ENCODE measurements at regions not wholly inside any gene's neighbourhood (a gene's known extent, or its start where the extent isn't known, plus 50 kb on each side); places are given as distances from the start of the nearest gene placed in this dataset.

DNA sequence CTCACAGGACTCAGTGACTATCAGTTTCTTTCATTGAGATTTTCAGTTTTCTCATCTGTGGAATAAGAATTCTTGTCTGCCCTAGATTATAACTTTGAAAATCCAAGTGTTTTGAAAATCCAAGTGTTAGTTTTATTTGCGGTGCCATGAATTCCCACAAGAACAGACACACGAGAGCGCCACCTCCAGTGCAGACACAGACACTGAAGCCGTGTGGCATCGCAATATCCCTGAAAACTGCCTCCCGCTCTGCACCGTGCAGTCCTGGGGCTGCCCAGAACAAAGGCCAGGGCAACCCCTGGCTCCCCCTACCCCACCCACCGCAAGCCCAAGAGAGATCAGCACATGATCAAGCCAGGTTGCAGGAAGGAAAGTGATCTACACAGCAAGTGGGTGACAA is 229.5 kb upstream of the ASIC2 start:
- Histone ChIP-seq H3K9me3 (ENCODE audit: control insufficient read depth, insufficient read depth, low read length) (no peaks in the 10 kb centered on the region), H3K4me1 (ENCODE audit: control insufficient read depth, insufficient read depth, low read length) (no peaks in the 10 kb centered on the region), H3K27me3 (ENCODE audit: control insufficient read depth, insufficient read depth, low read length) (no peaks in the 10 kb centered on the region), H3K4me3 (ENCODE audit: low read length) (no peak overlapping the region), H3K27ac (ENCODE audit: low read length) (no peak overlapping the region), H3K36me3 (ENCODE audit: control insufficient read depth, insufficient read depth, low read length) (no peaks in the 10 kb centered on the region)
- no peak for DNase-seq (ENCODE audit: low read depth, low spot score)
- no CpG with 5 or more reads among the region's 8 CpGs for WGBS (ENCODE audit: insufficient coverage, insufficient read length)

- Histone ChIP-seq H3K27me3 (ENCODE audit: control insufficient read depth, insufficient read depth, low read length) (no peaks in the 10 kb centered on the region), H3K27ac (ENCODE audit: low read length) (no peak overlapping the region), H3K4me1 (ENCODE audit: control insufficient read depth, insufficient read depth, low read length) (no peaks in the 10 kb centered on the region), H3K36me3 (ENCODE audit: control insufficient read depth, insufficient read depth, low read length) (no peaks in the 10 kb centered on the region), H3K9me3 (ENCODE audit: control insufficient read depth, insufficient read depth, low read length) (no peaks in the 10 kb centered on the region), H3K4me3 (ENCODE audit: low read length) (no peak overlapping the region)
- WGBS (ENCODE audit: insufficient coverage, insufficient read length), result no CpG with 5 or more reads among the region's 5 CpGs
- no peak for DNase-seq (ENCODE audit: low read depth, low spot score)
Observed at GRCh38 chr17:33523577-33523981, 230.5 kb upstream of the ASIC2 start.

GRCh38 chr17:33525186-33525585 is 232.1 kb upstream of the ASIC2 start:
- no CpG with 5 or more reads among the region's 7 CpGs for WGBS (ENCODE audit: insufficient coverage, insufficient read length)
- H3K27ac ChIP-seq (ENCODE audit: low read length), result no peak overlapping the region
- no peaks in the 10 kb centered on the region for H3K36me3 ChIP-seq (ENCODE audit: control insufficient read depth, insufficient read depth, low read length)
- no peaks in the 10 kb centered on the region for H3K4me1 ChIP-seq (ENCODE audit: control insufficient read depth, insufficient read depth, low read length)
- H3K4me3 ChIP-seq (ENCODE audit: low read length), result no peak overlapping the region
- no peak for DNase-seq (ENCODE audit: low read depth, low spot score)
- no peaks in the 10 kb centered on the region for H3K27me3 ChIP-seq (ENCODE audit: control insufficient read depth, insufficient read depth, low read length)
- no peaks in the 10 kb centered on the region for H3K9me3 ChIP-seq (ENCODE audit: control insufficient read depth, insufficient read depth, low read length)

- Histone ChIP-seq H3K27me3 (ENCODE audit: control insufficient read depth, insufficient read depth, low read length) (no peaks in the 10 kb centered on the region), H3K36me3 (ENCODE audit: control insufficient read depth, insufficient read depth, low read length) (no peaks in the 10 kb centered on the region), H3K4me1 (ENCODE audit: control insufficient read depth, insufficient read depth, low read length) (0 out of 2 replicates have a peak, but pooled peaks cover 1% of the 10 kb centered on the region), H3K4me3 (ENCODE audit: low read length) (no peak overlapping the region), H3K27ac (ENCODE audit: low read length) (no peak overlapping the region), H3K9me3 (ENCODE audit: control insufficient read depth, insufficient read depth, low read length) (no peaks in the 10 kb centered on the region)
- DNase-seq (ENCODE audit: low read depth, low spot score), result no peak
- no CpG with 5 or more reads among the region's 5 CpGs for WGBS (ENCODE audit: insufficient coverage, insufficient read length)
Observed at GRCh38 chr17:33526717-33527116, 233.6 kb upstream of the ASIC2 start.

- H3K27ac ChIP-seq (ENCODE audit: low read length), result no peak overlapping the region
- no peaks in the 10 kb centered on the region for H3K36me3 ChIP-seq (ENCODE audit: control insufficient read depth, insufficient read depth, low read length)
- H3K4me3 ChIP-seq (ENCODE audit: low read length), result no peak overlapping the region
- WGBS (ENCODE audit: insufficient coverage, insufficient read length), result no CpG with 5 or more reads among the region's 3 CpGs
- H3K27me3 ChIP-seq (ENCODE audit: control insufficient read depth, insufficient read depth, low read length), result no peaks in the 10 kb centered on the region
- H3K4me1 ChIP-seq (ENCODE audit: control insufficient read depth, insufficient read depth, low read length), result 0 out of 2 replicates have a peak, but pooled peaks cover 1% of the 10 kb centered on the region
- no peak for DNase-seq (ENCODE audit: low read depth, low spot score)
- H3K9me3 ChIP-seq (ENCODE audit: control insufficient read depth, insufficient read depth, low read length), result no peaks in the 10 kb centered on the region
Observed at GRCh38 chr17:33527290-33527689, 234.2 kb upstream of the ASIC2 start.

DNA sequence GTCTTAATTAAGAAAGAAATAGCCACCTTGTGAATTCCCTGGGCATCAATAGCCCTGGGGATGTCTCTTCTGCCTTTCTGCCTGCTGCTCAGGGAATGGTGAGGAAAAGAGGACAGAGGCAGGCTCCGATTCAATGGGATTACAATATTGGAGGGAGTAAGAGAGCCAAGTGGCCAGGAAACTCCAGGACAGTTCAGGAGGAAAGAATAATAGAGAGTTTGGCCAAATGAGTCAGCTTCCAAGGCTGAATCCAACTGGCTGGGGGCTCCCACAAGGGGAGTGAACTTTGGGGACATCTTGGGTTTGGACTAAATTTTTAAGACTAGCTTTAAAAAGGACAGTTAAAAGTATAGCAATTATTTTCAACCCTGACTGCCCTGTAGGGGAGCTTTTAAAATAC is 235.8 kb upstream of the ASIC2 start:
- Histone ChIP-seq H3K4me3 (ENCODE audit: low read length) (no peak overlapping the region), H3K36me3 (ENCODE audit: control insufficient read depth, insufficient read depth, low read length) (no peaks in the 10 kb centered on the region), H3K9me3 (ENCODE audit: control insufficient read depth, insufficient read depth, low read length) (no peaks in the 10 kb centered on the region), H3K27me3 (ENCODE audit: control insufficient read depth, insufficient read depth, low read length) (no peaks in the 10 kb centered on the region), H3K27ac (ENCODE audit: low read length) (no peak overlapping the region), H3K4me1 (ENCODE audit: control insufficient read depth, insufficient read depth, low read length) (0 out of 2 replicates have a peak, but pooled peaks cover 1% of the 10 kb centered on the region)
- no peak for DNase-seq (ENCODE audit: low read depth, low spot score)
- WGBS (ENCODE audit: insufficient coverage, insufficient read length), result no CpG with 5 or more reads among the region's 1 CpG

DNA sequence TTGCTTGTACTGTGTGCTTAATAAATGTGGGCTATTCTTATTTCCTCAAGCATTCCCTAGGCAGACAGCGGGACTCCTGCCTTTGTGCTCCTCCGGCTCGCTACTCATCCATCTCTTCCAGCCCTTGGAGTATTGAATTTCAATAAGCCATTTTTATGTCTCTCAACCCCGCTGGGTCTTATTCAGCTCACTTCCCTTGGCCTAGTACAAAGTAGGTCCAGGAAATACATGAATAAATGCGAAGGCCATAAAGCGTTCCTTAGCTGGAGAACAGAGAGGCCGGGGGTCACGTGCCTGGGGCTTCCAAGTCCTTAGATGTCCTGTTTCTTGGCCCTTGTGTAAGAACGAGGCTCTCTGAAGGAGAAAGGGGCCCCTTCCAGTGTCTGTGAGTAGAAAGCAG is 236.7 kb upstream of the ASIC2 start:
- Histone ChIP-seq H3K36me3 (ENCODE audit: control insufficient read depth, insufficient read depth, low read length) (no peaks in the 10 kb centered on the region), H3K4me1 (ENCODE audit: control insufficient read depth, insufficient read depth, low read length) (0 out of 2 replicates have a peak, but pooled peaks cover 1% of the 10 kb centered on the region), H3K4me3 (ENCODE audit: low read length) (no peak overlapping the region), H3K9me3 (ENCODE audit: control insufficient read depth, insufficient read depth, low read length) (no peaks in the 10 kb centered on the region), H3K27me3 (ENCODE audit: control insufficient read depth, insufficient read depth, low read length) (no peaks in the 10 kb centered on the region), H3K27ac (ENCODE audit: low read length) (no peak overlapping the region)
- WGBS (ENCODE audit: insufficient coverage, insufficient read length), result no CpG with 5 or more reads among the region's 9 CpGs
- no peak for DNase-seq (ENCODE audit: low read depth, low spot score)

- H3K9me3 ChIP-seq (ENCODE audit: control insufficient read depth, insufficient read depth, low read length), result no peaks in the 10 kb centered on the region
- H3K27ac ChIP-seq (ENCODE audit: low read length), result no peak overlapping the region
- H3K36me3 ChIP-seq (ENCODE audit: control insufficient read depth, insufficient read depth, low read length), result no peaks in the 10 kb centered on the region
- no peaks in the 10 kb centered on the region for H3K27me3 ChIP-seq (ENCODE audit: control insufficient read depth, insufficient read depth, low read length)
- no CpG with 5 or more reads among the region's 6 CpGs for WGBS (ENCODE audit: insufficient coverage, insufficient read length)
- H3K4me1 ChIP-seq (ENCODE audit: control insufficient read depth, insufficient read depth, low read length), result 0 out of 2 replicates have a peak, but pooled peaks cover 1% of the 10 kb centered on the region
- no peak overlapping the region for H3K4me3 ChIP-seq (ENCODE audit: low read length)
- no peak for DNase-seq (ENCODE audit: low read depth, low spot score)
Observed at GRCh38 chr17:33531311-33531710, 238.2 kb upstream of the ASIC2 start.

GRCh38 chr17:33534087-33534486 is 241.0 kb upstream of the ASIC2 start:
- 100% methylated on average over 2 of the region's 9 CpGs for WGBS (ENCODE audit: insufficient coverage, insufficient read length)
- Histone ChIP-seq H3K27ac (ENCODE audit: low read length) (no peak overlapping the region), H3K4me1 (ENCODE audit: control insufficient read depth, insufficient read depth, low read length) (0 out of 2 replicates have a peak, but pooled peaks cover 1% of the 10 kb centered on the region), H3K36me3 (ENCODE audit: control insufficient read depth, insufficient read depth, low read length) (no peaks in the 10 kb centered on the region), H3K4me3 (ENCODE audit: low read length) (no peak overlapping the region), H3K9me3 (ENCODE audit: control insufficient read depth, insufficient read depth, low read length) (no peaks in the 10 kb centered on the region), H3K27me3 (ENCODE audit: control insufficient read depth, insufficient read depth, low read length) (no peaks in the 10 kb centered on the region)
- DNase-seq (ENCODE audit: low read depth, low spot score), result no peak

DNA sequence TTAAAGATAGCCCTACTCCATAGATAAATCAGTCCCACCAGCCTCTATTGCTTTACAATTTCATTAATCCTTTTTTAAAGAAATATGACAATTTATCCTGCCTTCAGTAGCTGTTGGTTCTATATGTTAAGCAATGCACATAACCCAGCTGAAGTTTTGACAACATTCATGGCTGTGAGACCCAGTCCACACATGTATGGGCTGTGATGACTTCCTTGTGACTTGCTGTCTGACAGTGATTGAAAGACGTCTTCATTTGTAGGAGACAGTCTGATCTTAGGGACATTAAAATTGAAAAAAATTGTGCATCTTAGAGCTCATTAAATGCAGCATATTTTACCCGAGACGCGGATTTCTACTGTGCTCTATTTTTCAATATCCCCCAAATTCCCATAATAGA is 252.0 kb upstream of the ASIC2 start:
- no CpG with 5 or more reads among the region's 4 CpGs for WGBS (ENCODE audit: insufficient coverage, insufficient read length)
- H3K4me3 ChIP-seq (ENCODE audit: low read length), result no peak overlapping the region
- H3K36me3 ChIP-seq (ENCODE audit: control insufficient read depth, insufficient read depth, low read length), result no peaks in the 10 kb centered on the region

GRCh38 chr17:33550261-33550660 is 257.2 kb upstream of the ASIC2 start:
- Histone ChIP-seq H3K9me3 (ENCODE audit: control insufficient read depth, insufficient read depth, low read length) (no peaks in the 10 kb centered on the region), H3K27me3 (ENCODE audit: control insufficient read depth, insufficient read depth, low read length) (no peaks in the 10 kb centered on the region), H3K27ac (ENCODE audit: low read length) (no peak overlapping the region), H3K4me3 (ENCODE audit: low read length) (no peak overlapping the region), H3K36me3 (ENCODE audit: control insufficient read depth, insufficient read depth, low read length) (no peaks in the 10 kb centered on the region), H3K4me1 (ENCODE audit: control insufficient read depth, insufficient read depth, low read length) (no peaks in the 10 kb centered on the region)
- no CpG with 5 or more reads among the region's 4 CpGs for WGBS (ENCODE audit: insufficient coverage, insufficient read length)
- DNase-seq (ENCODE audit: low read depth, low spot score), result no peak

More for the DNA sequence above, 252.0 kb upstream of the ASIC2 start:
- H3K4me1 ChIP-seq (ENCODE audit: control insufficient read depth, insufficient read depth, low read length), result no peaks in the 10 kb centered on the region
- DNase-seq (ENCODE audit: low read depth, low spot score), result no peak
- no peaks in the 10 kb centered on the region for H3K27me3 ChIP-seq (ENCODE audit: control insufficient read depth, insufficient read depth, low read length)
- no peaks in the 10 kb centered on the region for H3K9me3 ChIP-seq (ENCODE audit: control insufficient read depth, insufficient read depth, low read length)
- H3K27ac ChIP-seq (ENCODE audit: low read length), result no peak overlapping the region

All from iPS DF 6.9 (cell line).